Left hindlimb (tissue), 1 donor: ENCODE measurements at regions not wholly inside any gene's neighbourhood (a gene's known extent, or its start where the extent isn't known, plus 50 kb on each side); places are given as distances from the start of the nearest gene placed in this dataset.
"Not testable (repeated sequence)": the region's sequence is repeated elsewhere in the genome, so short reads cannot be mapped to it uniquely, and the experiment has no call there.

Source experiments
- DNase-seq: peaks from one replicate; pipeline ENCODE4 v3.0.0-alpha.2; 2018

- no peak for DNase-seq
These were observed 284.5 kb downstream of the TMEM38B start for GRCh38 chr9:105978826-105979225.

GRCh38 chr9:105979290-105979689 lies 284.9 kb downstream of the TMEM38B start:
- no peak for DNase-seq

- no peak for DNase-seq
These were observed 290.4 kb downstream of the TMEM38B start for GRCh38 chr9:105984714-105985113.

- peak; percentile 49 for DNase-seq
These were observed 298.9 kb downstream of the TMEM38B start for GRCh38 chr9:105993116-105993854.

GRCh38 chr9:105993921-105994715 lies 299.8 kb downstream of the TMEM38B start:
- DNase-seq: no peak

GRCh38 chr9:105994970-105995369 lies 300.6 kb downstream of the TMEM38B start:
- DNase-seq: no peak

GRCh38 chr9:106017198-106017740 lies 322.9 kb downstream of the TMEM38B start:
- no peak for DNase-seq

- no peak for DNase-seq
These were observed 324.8 kb downstream of the TMEM38B start for GRCh38 chr9:106019039-106019680.

GRCh38 chr9:106019702-106020101 lies 325.4 kb downstream of the TMEM38B start:
- DNase-seq: no peak

GRCh38 chr9:106020186-106020585 lies 325.8 kb downstream of the TMEM38B start:
- no peak for DNase-seq

GRCh38 chr9:106023455-106023854 lies 329.1 kb downstream of the TMEM38B start:
- no peak for DNase-seq

GRCh38 chr9:106025453-106025852 lies 331.1 kb downstream of the TMEM38B start:
- no peak for DNase-seq

- DNase-seq: not testable (repeated sequence)
These were observed 335.8 kb downstream of the TMEM38B start for GRCh38 chr9:106030146-106030545.

- no peak for DNase-seq
These were observed 338.6 kb downstream of the TMEM38B start for GRCh38 chr9:106032978-106033377.

- DNase-seq: no peak
These were observed 341.5 kb downstream of the TMEM38B start for GRCh38 chr9:106035806-106036205.

GRCh38 chr9:106038266-106039001 lies 344.1 kb downstream of the TMEM38B start:
- DNase-seq: no peak

- no peak for DNase-seq
These were observed 345.0 kb downstream of the TMEM38B start for GRCh38 chr9:106039151-106039935.

GRCh38 chr9:106041920-106042319 lies 347.6 kb downstream of the TMEM38B start:
- DNase-seq: not testable (repeated sequence)

- DNase-seq: no peak
These were observed 357.2 kb downstream of the TMEM38B start for GRCh38 chr9:106051545-106051944.

GRCh38 chr9:106052166-106052565 lies 357.8 kb downstream of the TMEM38B start:
- DNase-seq: no peak

- DNase-seq: no peak
These were observed 358.4 kb downstream of the TMEM38B start for GRCh38 chr9:106052735-106053134.

GRCh38 chr9:106056328-106056727 lies 362.0 kb downstream of the TMEM38B start:
- no peak for DNase-seq
